ENCODE measurements at regions not wholly inside any gene's neighbourhood (a gene's known extent, or its start where the extent isn't known, plus 50 kb on each side); places are given as distances from the start of the nearest gene placed in this dataset.
"Not testable (repeated sequence)": the region's sequence is repeated elsewhere in the genome, so short reads cannot be mapped to it uniquely, and the experiment has no call there.

DNA sequence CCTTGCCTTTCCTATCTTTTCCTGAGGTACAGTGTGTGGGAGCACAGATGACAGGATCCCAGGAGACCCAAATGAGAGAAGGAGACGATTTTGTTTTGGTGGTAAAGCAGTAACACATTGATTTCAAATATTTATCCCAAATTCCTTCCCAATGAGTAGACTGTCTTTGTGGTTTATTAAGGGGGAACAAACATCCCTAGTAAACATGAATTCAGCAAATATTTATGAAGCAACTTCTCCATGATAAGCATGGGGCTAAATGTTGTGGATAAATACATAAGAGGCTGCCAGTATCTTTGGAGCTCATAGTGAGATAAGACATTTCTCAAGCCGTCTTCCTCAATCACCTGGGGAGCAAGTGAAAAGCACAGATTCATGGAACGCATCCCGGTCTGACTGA, 460.8 kb upstream of the CFAP20DC start:
- no peaks in the 10 kb centered on the region for H3K9me3 ChIP-seq (ENCODE audit: control insufficient read depth, insufficient read depth, low read length)
- H3K27me3 ChIP-seq (ENCODE audit: control insufficient read depth, insufficient read depth, low read length): no peaks in the 10 kb centered on the region
- no peak overlapping the region for H3K4me3 ChIP-seq (ENCODE audit: low read depth, low read length)
- H3K4me1 ChIP-seq (ENCODE audit: control insufficient read depth, insufficient read depth, low read length): no peaks in the 10 kb centered on the region
- no peak overlapping the region for H3K9ac ChIP-seq (ENCODE audit: low read depth, low read length)
- no peaks in the 10 kb centered on the region for H3K36me3 ChIP-seq (ENCODE audit: control insufficient read depth, insufficient read depth, low read length)

DNA sequence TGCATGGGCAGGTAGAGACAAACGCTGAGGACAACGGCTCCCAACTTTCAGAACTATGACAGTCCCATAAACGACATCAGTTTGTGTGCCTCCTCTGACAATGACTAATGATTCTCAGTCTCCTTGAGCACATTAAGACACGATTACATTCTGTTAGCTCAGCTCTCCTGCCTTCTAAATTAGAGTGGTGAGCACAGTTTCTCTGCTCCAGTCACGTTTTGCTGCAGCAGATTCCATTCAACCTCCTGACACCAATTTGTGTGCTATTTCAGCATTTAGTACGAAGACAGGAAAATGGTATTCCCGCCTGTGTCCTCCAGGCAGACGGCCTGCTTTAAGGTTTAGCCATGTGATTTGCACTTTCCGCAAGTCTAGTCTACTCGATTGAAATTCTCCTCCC, 458.4 kb upstream of the CFAP20DC start:
- Histone ChIP-seq H3K36me3 (ENCODE audit: control insufficient read depth, insufficient read depth, low read length) (no peaks in the 10 kb centered on the region), H3K9me3 (ENCODE audit: control insufficient read depth, insufficient read depth, low read length) (no peaks in the 10 kb centered on the region), H3K9ac (ENCODE audit: low read depth, low read length) (no peak overlapping the region)

DNA sequence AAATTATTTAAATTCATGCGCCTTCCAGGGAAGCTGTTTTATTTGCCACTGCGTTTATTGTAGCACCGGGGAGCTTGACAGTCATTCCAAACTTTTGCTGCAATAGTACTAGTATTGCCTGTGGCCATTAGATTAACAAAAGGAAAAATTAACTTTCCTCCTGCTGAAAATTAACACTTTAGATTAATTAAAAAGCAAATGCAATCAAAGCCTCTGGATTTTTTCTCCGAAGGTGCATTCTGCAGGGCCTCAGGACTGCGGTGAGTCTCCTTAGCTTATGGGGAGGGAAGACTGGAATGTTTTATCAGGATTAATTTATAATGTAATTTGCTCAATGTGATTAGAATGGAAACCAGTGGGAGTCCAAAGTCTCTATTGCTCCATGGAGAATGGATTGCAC, 456.4 kb upstream of the CFAP20DC start:
- Histone ChIP-seq H3K4me3 (ENCODE audit: low read depth, low read length) (no peak overlapping the region), H3K27me3 (ENCODE audit: control insufficient read depth, insufficient read depth, low read length) (no peaks in the 10 kb centered on the region), H3K36me3 (ENCODE audit: control insufficient read depth, insufficient read depth, low read length) (no peaks in the 10 kb centered on the region), H3K9ac (ENCODE audit: low read depth, low read length) (no peak overlapping the region), H3K9me3 (ENCODE audit: control insufficient read depth, insufficient read depth, low read length) (no peaks in the 10 kb centered on the region), H3K4me1 (ENCODE audit: control insufficient read depth, insufficient read depth, low read length) (no peaks in the 10 kb centered on the region)

More for the DNA sequence above, 458.4 kb upstream of the CFAP20DC start:
- Histone ChIP-seq H3K4me1 (ENCODE audit: control insufficient read depth, insufficient read depth, low read length) (no peaks in the 10 kb centered on the region), H3K4me3 (ENCODE audit: low read depth, low read length) (no peak overlapping the region), H3K27me3 (ENCODE audit: control insufficient read depth, insufficient read depth, low read length) (no peaks in the 10 kb centered on the region)

DNA sequence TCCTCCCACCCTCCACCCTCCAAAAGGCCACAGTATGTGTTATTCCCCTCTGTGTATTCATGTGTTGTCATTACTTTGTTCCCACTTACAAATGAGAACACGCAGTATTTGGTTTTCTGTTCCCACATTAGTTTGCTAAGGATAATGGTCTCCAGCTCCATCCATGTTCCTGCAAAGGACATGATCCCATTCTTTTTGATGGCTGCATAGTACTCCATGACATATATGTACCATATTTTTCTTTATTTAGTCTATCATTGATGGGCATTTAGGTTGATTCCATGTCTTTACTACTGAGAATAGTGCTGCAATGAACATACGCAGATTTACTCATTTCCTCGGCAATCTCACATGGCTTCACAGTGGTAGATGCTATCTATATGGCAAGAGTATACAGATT, 453.6 kb upstream of the CFAP20DC start:
- Histone ChIP-seq H3K4me3 (ENCODE audit: low read depth, low read length) (no peak overlapping the region), H3K36me3 (ENCODE audit: control insufficient read depth, insufficient read depth, low read length) (no peaks in the 10 kb centered on the region), H3K9ac (ENCODE audit: low read depth, low read length) (no peak overlapping the region), H3K27me3 (ENCODE audit: control insufficient read depth, insufficient read depth, low read length) (no peaks in the 10 kb centered on the region), H3K9me3 (ENCODE audit: control insufficient read depth, insufficient read depth, low read length) (no peaks in the 10 kb centered on the region), H3K4me1 (ENCODE audit: control insufficient read depth, insufficient read depth, low read length) (no peaks in the 10 kb centered on the region)

DNA sequence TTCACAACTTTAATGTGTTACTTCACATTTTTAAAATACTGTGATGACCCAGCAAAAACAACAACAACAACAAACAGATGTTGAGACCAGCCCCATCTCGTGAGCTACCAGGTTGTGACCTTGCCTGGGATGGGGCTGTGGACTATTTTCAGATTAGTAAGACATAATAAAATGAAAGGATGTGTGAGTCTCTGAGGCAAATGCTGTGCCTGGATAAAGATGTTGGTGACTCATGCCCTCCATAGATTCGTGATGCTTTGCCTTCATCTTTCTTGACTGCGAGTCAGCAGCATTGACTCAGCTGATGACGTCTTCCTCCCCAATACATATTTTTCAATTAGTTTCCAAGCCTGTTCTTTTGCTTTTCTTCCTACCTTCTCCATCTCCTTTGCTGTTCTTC, 453.0 kb upstream of the CFAP20DC start:
- H3K9me3 ChIP-seq (ENCODE audit: control insufficient read depth, insufficient read depth, low read length): no peaks in the 10 kb centered on the region
- H3K9ac ChIP-seq (ENCODE audit: low read depth, low read length): no peak overlapping the region
- H3K36me3 ChIP-seq (ENCODE audit: control insufficient read depth, insufficient read depth, low read length): no peaks in the 10 kb centered on the region
- no peak overlapping the region for H3K4me3 ChIP-seq (ENCODE audit: low read depth, low read length)
- H3K4me1 ChIP-seq (ENCODE audit: control insufficient read depth, insufficient read depth, low read length): no peaks in the 10 kb centered on the region
- H3K27me3 ChIP-seq (ENCODE audit: control insufficient read depth, insufficient read depth, low read length): no peaks in the 10 kb centered on the region

DNA sequence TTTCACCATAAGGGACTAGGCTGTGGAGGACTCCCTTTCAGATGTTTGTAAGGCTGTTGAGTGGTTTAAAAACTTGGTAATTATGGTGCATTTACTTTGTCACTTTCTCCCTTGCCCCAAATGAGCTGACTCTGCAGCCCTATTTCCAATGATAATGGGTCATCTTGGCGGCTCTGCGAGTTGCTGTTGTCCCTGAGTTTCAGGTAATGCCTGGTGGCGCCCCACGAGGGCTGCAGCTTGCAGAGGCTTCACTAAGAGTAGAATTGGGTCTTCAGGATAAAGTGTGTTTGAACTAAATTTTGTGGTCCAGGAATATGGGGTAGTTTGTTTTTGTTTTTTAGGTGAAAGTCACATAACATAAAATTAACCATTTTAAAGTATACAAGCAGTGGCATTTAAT, 450.1 kb upstream of the CFAP20DC start:
- Histone ChIP-seq H3K9me3 (ENCODE audit: control insufficient read depth, insufficient read depth, low read length) (no peaks in the 10 kb centered on the region), H3K36me3 (ENCODE audit: control insufficient read depth, insufficient read depth, low read length) (no peaks in the 10 kb centered on the region), H3K27me3 (ENCODE audit: control insufficient read depth, insufficient read depth, low read length) (no peaks in the 10 kb centered on the region), H3K9ac (ENCODE audit: low read depth, low read length) (no peak overlapping the region), H3K4me1 (ENCODE audit: control insufficient read depth, insufficient read depth, low read length) (no peaks in the 10 kb centered on the region), H3K4me3 (ENCODE audit: low read depth, low read length) (no peak overlapping the region)

DNA sequence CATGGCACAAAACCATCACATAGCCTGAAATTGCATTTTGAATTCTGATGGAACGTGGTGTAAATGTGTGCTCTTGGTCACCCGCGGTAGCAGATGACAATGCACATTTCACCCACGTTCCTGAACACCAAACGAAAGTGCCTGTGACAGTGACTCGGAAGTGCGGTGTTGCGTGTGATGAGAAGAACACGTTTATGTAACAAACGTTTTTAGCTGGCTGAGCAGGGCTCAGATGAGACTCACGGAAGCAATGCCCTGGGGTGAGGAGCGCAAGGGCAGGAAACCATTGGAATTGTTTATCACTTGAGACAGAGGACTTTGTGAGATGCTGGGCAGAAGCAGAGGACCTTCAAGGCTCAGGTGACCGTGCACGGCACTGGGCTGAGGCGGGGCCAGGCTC, 449.2 kb upstream of the CFAP20DC start:
- no peak overlapping the region for H3K4me3 ChIP-seq (ENCODE audit: low read depth, low read length)
- H3K36me3 ChIP-seq (ENCODE audit: control insufficient read depth, insufficient read depth, low read length): no peaks in the 10 kb centered on the region
- H3K9me3 ChIP-seq (ENCODE audit: control insufficient read depth, insufficient read depth, low read length): no peaks in the 10 kb centered on the region
- H3K9ac ChIP-seq (ENCODE audit: low read depth, low read length): no peak overlapping the region
- no peaks in the 10 kb centered on the region for H3K4me1 ChIP-seq (ENCODE audit: control insufficient read depth, insufficient read depth, low read length)
- no peaks in the 10 kb centered on the region for H3K27me3 ChIP-seq (ENCODE audit: control insufficient read depth, insufficient read depth, low read length)

DNA sequence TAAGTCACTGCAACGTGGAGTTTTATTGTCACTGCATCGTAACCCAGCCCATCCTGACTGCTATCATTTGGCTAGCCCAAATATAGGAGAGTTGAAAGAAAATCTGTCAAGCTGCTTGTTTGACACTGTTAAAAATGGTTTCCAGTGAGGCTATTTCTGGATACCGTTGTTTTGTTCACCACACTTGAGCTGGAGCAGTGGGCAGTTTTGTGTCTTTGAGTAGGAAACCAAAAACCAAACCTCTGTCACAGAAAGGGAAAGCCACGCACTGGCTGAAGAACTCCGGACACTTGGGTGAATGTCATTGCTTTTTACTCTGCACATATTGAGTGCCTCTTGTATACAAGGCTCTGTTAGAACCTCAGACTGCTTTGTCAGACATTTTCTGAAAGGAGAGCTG, 446.4 kb upstream of the CFAP20DC start:
- no peaks in the 10 kb centered on the region for H3K4me1 ChIP-seq (ENCODE audit: control insufficient read depth, insufficient read depth, low read length)
- H3K36me3 ChIP-seq (ENCODE audit: control insufficient read depth, insufficient read depth, low read length): no peaks in the 10 kb centered on the region
- no peaks in the 10 kb centered on the region for H3K9me3 ChIP-seq (ENCODE audit: control insufficient read depth, insufficient read depth, low read length)
- H3K9ac ChIP-seq (ENCODE audit: low read depth, low read length): no peak overlapping the region
- H3K27me3 ChIP-seq (ENCODE audit: control insufficient read depth, insufficient read depth, low read length): no peaks in the 10 kb centered on the region
- no peak overlapping the region for H3K4me3 ChIP-seq (ENCODE audit: low read depth, low read length)

DNA sequence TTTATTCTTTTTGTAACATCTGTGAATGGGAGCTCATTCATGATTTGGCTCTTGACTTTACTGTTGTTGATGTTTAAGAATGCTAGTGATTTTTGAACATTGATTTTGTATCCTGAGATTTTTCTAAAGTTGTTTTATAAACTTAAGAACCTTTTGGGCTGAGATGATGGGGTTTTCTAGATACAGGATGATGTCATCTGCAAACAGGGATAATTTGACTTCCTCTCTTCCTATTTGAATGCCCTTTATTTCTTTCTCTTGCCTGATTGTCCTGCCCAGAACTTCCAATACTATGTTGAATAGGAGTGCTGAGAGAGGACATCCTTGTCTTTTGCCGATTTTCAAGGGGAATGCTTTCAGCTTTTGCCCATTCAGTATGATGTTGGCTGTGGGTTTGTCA, 445.1 kb upstream of the CFAP20DC start:
- H3K36me3 ChIP-seq (ENCODE audit: control insufficient read depth, insufficient read depth, low read length); H3K27me3 ChIP-seq (ENCODE audit: control insufficient read depth, insufficient read depth, low read length); H3K9me3 ChIP-seq (ENCODE audit: control insufficient read depth, insufficient read depth, low read length); H3K4me1 ChIP-seq (ENCODE audit: control insufficient read depth, insufficient read depth, low read length); H3K4me3 ChIP-seq (ENCODE audit: low read depth, low read length); H3K9ac ChIP-seq (ENCODE audit: low read depth, low read length): not testable (repeated sequence)

DNA sequence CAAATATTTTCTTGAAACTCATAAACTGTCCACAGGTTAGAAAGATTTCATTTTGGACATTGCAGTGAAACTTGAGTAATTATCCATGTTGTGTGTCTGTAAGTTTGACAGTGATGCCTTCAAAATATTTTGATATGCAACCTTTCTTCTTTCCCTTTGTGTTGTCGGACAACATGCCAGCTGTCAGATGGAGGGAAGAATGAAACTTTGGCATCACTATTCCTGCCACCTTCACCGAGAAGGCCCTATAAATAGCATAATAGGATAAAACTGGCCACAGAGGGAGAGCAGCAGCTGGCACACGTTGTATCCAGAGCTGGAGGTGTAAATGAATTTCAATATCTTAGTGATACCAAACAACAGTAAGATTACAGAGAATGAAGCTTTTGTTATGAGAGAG, 436.7 kb upstream of the CFAP20DC start:
- no peaks in the 10 kb centered on the region for H3K27me3 ChIP-seq (ENCODE audit: control insufficient read depth, insufficient read depth, low read length)
- H3K9ac ChIP-seq (ENCODE audit: low read depth, low read length): no peak overlapping the region
- no peak overlapping the region for H3K4me3 ChIP-seq (ENCODE audit: low read depth, low read length)
- H3K36me3 ChIP-seq (ENCODE audit: control insufficient read depth, insufficient read depth, low read length): no peaks in the 10 kb centered on the region
- peaks cover 2% of the 10 kb centered on the region for H3K4me1 ChIP-seq (ENCODE audit: control insufficient read depth, insufficient read depth, low read length)
- no peaks in the 10 kb centered on the region for H3K9me3 ChIP-seq (ENCODE audit: control insufficient read depth, insufficient read depth, low read length)

DNA sequence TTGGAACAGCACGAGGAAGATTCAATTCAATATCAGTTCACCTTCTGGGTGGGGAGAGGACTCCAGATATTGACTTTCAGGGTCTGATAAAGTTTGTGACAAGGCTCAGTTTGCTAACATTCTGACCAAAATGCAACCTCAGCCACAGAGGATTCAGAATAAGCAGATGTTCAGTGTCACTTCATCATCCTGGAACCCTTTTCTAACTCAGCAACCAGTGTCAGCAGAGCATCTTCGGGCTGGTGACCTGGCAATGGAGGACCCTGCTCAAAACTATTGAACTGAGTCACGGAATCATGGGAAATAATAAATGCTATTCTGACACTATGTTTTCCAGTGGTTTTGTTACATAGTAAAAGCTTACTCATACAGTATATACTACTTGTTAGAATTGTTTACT, 433.4 kb upstream of the CFAP20DC start:
- Histone ChIP-seq H3K36me3 (ENCODE audit: control insufficient read depth, insufficient read depth, low read length) (no peaks in the 10 kb centered on the region), H3K9ac (ENCODE audit: low read depth, low read length) (no peak overlapping the region), H3K9me3 (ENCODE audit: control insufficient read depth, insufficient read depth, low read length) (no peaks in the 10 kb centered on the region), H3K4me3 (ENCODE audit: low read depth, low read length) (no peak overlapping the region), H3K4me1 (ENCODE audit: control insufficient read depth, insufficient read depth, low read length) (peaks cover 2% of the 10 kb centered on the region), H3K27me3 (ENCODE audit: control insufficient read depth, insufficient read depth, low read length) (no peaks in the 10 kb centered on the region)

DNA sequence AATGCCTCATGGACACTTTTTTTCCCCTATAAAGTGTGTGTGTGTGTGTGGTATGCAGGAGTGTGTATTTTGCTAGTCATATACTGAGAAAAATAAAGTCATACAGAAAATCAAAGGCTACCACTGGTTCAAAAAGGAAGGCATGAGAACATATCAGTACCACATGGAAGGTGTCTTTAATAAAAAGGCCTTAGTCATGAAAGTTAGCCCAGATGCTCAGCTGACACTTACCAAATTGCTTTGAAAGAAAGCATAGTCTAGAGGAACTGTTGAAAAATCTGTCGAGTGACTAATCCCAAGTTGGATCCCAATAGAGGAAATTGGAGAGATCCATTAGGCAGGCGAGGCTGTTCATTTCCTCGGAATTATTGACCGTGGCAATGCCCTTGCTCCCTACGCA, 432.9 kb upstream of the CFAP20DC start:
- Histone ChIP-seq H3K27me3 (ENCODE audit: control insufficient read depth, insufficient read depth, low read length) (no peaks in the 10 kb centered on the region), H3K9ac (ENCODE audit: low read depth, low read length) (no peak overlapping the region), H3K36me3 (ENCODE audit: control insufficient read depth, insufficient read depth, low read length) (no peaks in the 10 kb centered on the region), H3K4me1 (ENCODE audit: control insufficient read depth, insufficient read depth, low read length) (peaks cover 2% of the 10 kb centered on the region), H3K9me3 (ENCODE audit: control insufficient read depth, insufficient read depth, low read length) (no peaks in the 10 kb centered on the region), H3K4me3 (ENCODE audit: low read depth, low read length) (no peak overlapping the region)

Data from iPS-15b (cell line).